ENCODE measurements at regions not wholly inside any gene's neighbourhood (a gene's known extent, or its start where the extent isn't known, plus 50 kb on each side); places are given as distances from the start of the nearest gene placed in this dataset.

DNA sequence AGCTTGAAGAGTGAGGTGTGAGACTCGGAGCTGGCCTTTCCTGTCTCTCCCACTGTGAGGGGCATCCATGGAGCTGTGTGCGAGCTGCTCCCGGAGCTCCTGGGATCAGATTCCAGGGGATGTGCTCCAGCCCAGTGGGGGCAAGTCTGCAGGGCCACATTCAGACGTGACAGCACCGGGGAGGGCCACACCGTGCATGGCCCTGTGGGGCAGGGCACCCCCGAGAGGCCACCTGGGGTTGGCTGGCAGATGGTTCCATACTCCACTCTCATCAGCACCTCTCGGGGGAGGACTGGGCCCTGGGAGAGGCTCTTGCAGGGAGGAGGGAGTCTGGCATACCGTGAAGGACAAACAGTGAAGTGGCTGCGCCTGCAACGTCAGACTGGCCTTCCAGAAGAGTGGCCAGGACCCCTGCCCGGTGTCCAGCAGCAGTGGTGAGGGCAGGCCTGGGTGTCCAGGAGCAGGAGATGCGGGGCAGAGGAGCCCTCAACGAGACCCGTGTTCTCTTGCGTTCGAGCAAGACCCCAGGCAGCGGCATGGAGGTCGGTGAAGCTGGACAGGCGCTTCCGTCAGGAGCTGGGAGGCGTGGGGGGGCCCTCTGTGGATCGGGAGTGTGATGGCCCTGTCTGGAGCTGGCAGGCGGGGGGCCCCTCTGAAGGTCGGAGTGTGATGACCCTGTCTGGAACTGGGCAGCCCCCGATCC is 84.3 kb downstream of the ASB1 start:
- H3K4me1 ChIP-seq (ENCODE audit: control insufficient read depth, extremely low read depth, insufficient read depth, low read length) = no peaks in the 10 kb centered on the region
- H3K79me2 ChIP-seq (ENCODE audit: control insufficient read depth, insufficient read depth, low read length) = no peaks in the 10 kb centered on the region
- no peaks in the 10 kb centered on the region for H3K27me3 ChIP-seq (ENCODE audit: control insufficient read depth, insufficient read depth, low read length)
- no peaks in the 10 kb centered on the region for H3K9me3 ChIP-seq (ENCODE audit: control insufficient read depth, insufficient read depth, low read depth, low read length)
- H3K4me3 ChIP-seq (replicated peaks in 1 of 4; ENCODE audit: control extremely low read depth in 1 of 4, insufficient read depth in 1 of 4, low read depth in 3 of 4, low read length in 4 of 4) = no peak overlapping the region
- H3K9ac ChIP-seq (ENCODE audit: insufficient read depth, low read length) = no peak overlapping the region
- TF ChIP-seq CTCF (conservative IDR thresholded peaks at IDR 0.05 in 1 of 2, IDR thresholded peaks at IDR 0.05 in 1 of 2; ENCODE audit: low read depth in 1 of 2, low read length in 2 of 2) (no peak), EZH2 (IDR thresholded peaks at IDR 0.05; ENCODE audit: low read length, missing control alignments) (no peak)
- H2AFZ ChIP-seq (ENCODE audit: low read length) = no peak overlapping the region
- no peak overlapping the region for H3K4me2 ChIP-seq (ENCODE audit: extremely low read depth, insufficient read depth, low read length)
- no peaks in the 10 kb centered on the region for H3K36me3 ChIP-seq (ENCODE audit: control insufficient read depth, insufficient read depth, low read length)
- H4K20me1 ChIP-seq (ENCODE audit: control insufficient read depth, extremely low read depth, insufficient read depth, low read length) = no peaks in the 10 kb centered on the region
- H3K27ac ChIP-seq (ENCODE audit: insufficient read depth, low read length) = no peak overlapping the region
- DNase-seq (ENCODE audit: low read depth in 2 of 2) = no peak

DNA sequence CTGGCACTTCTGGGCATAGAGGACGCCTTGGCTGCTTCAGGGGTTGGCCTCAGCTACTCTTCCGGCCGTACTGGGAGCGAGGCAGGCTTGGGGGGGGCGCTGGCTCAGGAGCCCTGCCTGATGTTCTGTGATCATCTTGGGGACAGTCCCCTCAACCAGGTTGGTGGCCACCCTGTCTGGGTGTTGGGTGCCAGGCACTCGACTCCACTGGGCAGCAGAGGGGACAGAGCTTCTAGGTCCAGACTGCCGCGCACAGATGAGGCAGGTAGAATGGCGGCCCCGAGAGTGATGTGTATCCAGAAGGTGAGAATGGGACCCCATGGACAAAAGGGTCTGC is 84.9 kb downstream of the ASB1 start:
- DNase-seq (ENCODE audit: low read depth in 2 of 2) = no peak
- H3K9me3 ChIP-seq (ENCODE audit: control insufficient read depth, insufficient read depth, low read depth, low read length) = no peaks in the 10 kb centered on the region
- no peaks in the 10 kb centered on the region for H3K4me1 ChIP-seq (ENCODE audit: control insufficient read depth, extremely low read depth, insufficient read depth, low read length)
- H3K36me3 ChIP-seq (ENCODE audit: control insufficient read depth, insufficient read depth, low read length) = no peaks in the 10 kb centered on the region
- no peak overlapping the region for H3K9ac ChIP-seq (ENCODE audit: insufficient read depth, low read length)
- H2AFZ ChIP-seq (ENCODE audit: low read length) = no peak overlapping the region
- H3K4me3 ChIP-seq (replicated peaks in 1 of 4; ENCODE audit: control extremely low read depth in 1 of 4, insufficient read depth in 1 of 4, low read depth in 3 of 4, low read length in 4 of 4) = no peak overlapping the region
- H3K79me2 ChIP-seq (ENCODE audit: control insufficient read depth, insufficient read depth, low read length) = no peaks in the 10 kb centered on the region
- H3K27ac ChIP-seq (ENCODE audit: insufficient read depth, low read length) = no peak overlapping the region
- H4K20me1 ChIP-seq (ENCODE audit: control insufficient read depth, extremely low read depth, insufficient read depth, low read length) = no peaks in the 10 kb centered on the region
- TF ChIP-seq CTCF (conservative IDR thresholded peaks at IDR 0.05 in 1 of 2, IDR thresholded peaks at IDR 0.05 in 1 of 2; ENCODE audit: low read depth in 1 of 2, low read length in 2 of 2) (no peak), EZH2 (IDR thresholded peaks at IDR 0.05; ENCODE audit: low read length, missing control alignments) (no peak)
- H3K4me2 ChIP-seq (ENCODE audit: extremely low read depth, insufficient read depth, low read length) = no peak overlapping the region
- no peaks in the 10 kb centered on the region for H3K27me3 ChIP-seq (ENCODE audit: control insufficient read depth, insufficient read depth, low read length)

GRCh38 chr2:238512247-238512867 is 85.6 kb downstream of the ASB1 start:
- H3K4me3 ChIP-seq (replicated peaks in 1 of 4; ENCODE audit: control extremely low read depth in 1 of 4, insufficient read depth in 1 of 4, low read depth in 3 of 4, low read length in 4 of 4) = no peak overlapping the region
- no peaks in the 10 kb centered on the region for H3K4me1 ChIP-seq (ENCODE audit: control insufficient read depth, extremely low read depth, insufficient read depth, low read length)
- no peak overlapping the region for H3K4me2 ChIP-seq (ENCODE audit: extremely low read depth, insufficient read depth, low read length)
- H3K36me3 ChIP-seq (ENCODE audit: control insufficient read depth, insufficient read depth, low read length) = no peaks in the 10 kb centered on the region
- H4K20me1 ChIP-seq (ENCODE audit: control insufficient read depth, extremely low read depth, insufficient read depth, low read length) = no peaks in the 10 kb centered on the region
- no peak for TF ChIP-seq CTCF (conservative IDR thresholded peaks at IDR 0.05 in 1 of 2, IDR thresholded peaks at IDR 0.05 in 1 of 2; ENCODE audit: low read depth in 1 of 2, low read length in 2 of 2)
- TF ChIP-seq EZH2 (IDR thresholded peaks at IDR 0.05; ENCODE audit: low read length, missing control alignments) = no peak
- no peaks in the 10 kb centered on the region for H3K79me2 ChIP-seq (ENCODE audit: control insufficient read depth, insufficient read depth, low read length)
- no peaks in the 10 kb centered on the region for H3K27me3 ChIP-seq (ENCODE audit: control insufficient read depth, insufficient read depth, low read length)
- H3K9me3 ChIP-seq (ENCODE audit: control insufficient read depth, insufficient read depth, low read depth, low read length) = no peaks in the 10 kb centered on the region
- DNase-seq (ENCODE audit: low read depth in 2 of 2) = no peak
- no peak overlapping the region for H3K9ac ChIP-seq (ENCODE audit: insufficient read depth, low read length)
- H3K27ac ChIP-seq (ENCODE audit: insufficient read depth, low read length) = no peak overlapping the region
- no peak overlapping the region for H2AFZ ChIP-seq (ENCODE audit: low read length)

Measured in fibroblast of lung (primary cell).